ENCODE measurements at regions not wholly inside any gene's neighbourhood (a gene's known extent, or its start where the extent isn't known, plus 50 kb on each side); places are given as distances from the start of the nearest gene placed in this dataset.

DNA sequence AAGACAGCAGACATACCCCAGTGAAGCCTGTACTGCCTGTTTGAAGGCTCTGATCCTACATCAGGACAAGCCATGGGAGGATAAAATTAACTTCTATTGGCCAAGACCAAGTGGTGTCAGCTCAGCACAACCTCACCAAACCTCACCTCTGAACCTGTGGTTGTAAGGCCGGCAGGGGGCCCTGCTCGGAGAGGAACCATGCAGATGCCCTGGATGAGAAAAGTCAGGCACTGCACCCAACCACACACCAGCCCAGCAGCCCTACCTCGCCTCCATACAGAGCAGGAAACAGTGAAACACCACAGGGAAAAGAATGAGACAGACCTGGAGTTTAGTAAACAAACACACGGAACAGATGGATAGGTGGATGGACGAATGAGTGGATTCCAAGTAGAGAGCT is 70.0 kb upstream of the PAX7 start:
- TF ChIP-seq, protein P1, sequence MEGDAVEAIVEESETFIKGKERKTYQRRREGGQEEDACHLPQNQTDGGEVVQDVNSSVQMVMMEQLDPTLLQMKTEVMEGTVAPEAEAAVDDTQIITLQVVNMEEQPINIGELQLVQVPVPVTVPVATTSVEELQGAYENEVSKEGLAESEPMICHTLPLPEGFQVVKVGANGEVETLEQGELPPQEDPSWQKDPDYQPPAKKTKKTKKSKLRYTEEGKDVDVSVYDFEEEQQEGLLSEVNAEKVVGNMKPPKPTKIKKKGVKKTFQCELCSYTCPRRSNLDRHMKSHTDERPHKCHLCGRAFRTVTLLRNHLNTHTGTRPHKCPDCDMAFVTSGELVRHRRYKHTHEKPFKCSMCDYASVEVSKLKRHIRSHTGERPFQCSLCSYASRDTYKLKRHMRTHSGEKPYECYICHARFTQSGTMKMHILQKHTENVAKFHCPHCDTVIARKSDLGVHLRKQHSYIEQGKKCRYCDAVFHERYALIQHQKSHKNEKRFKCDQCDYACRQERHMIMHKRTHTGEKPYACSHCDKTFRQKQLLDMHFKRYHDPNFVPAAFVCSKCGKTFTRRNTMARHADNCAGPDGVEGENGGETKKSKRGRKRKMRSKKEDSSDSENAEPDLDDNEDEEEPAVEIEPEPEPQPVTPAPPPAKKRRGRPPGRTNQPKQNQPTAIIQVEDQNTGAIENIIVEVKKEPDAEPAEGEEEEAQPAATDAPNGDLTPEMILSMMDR (IDR thresholded peaks at IDR 0.05; ENCODE audit: low read depth, low read length) = no peak
- no peak overlapping the region for H3K4me3 ChIP-seq (ENCODE audit: low read depth, low read length)

DNA sequence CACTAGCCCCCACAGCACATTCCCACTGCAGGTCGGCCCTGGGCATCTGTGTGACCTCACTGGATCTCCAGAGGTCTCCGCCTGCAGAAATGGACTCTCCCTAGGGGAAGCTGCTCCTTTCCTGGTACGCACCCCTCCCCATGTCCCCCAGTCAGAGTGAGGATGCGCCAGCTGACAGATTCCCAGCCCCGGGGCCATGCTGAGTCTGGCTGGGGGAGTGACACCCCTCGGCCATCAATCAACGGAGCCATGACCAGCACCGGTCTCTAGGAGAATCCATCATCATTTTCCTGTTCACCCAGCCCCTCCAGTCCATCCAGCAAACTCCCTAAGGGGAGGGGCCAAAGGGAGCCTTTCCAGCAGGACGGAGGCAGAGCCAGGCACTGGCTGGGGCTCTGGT is 68.7 kb upstream of the PAX7 start:
- no peak overlapping the region for H3K4me3 ChIP-seq (ENCODE audit: low read depth, low read length)
- TF ChIP-seq, protein P1 (IDR thresholded peaks at IDR 0.05; ENCODE audit: low read depth, low read length) = no peak

DNA sequence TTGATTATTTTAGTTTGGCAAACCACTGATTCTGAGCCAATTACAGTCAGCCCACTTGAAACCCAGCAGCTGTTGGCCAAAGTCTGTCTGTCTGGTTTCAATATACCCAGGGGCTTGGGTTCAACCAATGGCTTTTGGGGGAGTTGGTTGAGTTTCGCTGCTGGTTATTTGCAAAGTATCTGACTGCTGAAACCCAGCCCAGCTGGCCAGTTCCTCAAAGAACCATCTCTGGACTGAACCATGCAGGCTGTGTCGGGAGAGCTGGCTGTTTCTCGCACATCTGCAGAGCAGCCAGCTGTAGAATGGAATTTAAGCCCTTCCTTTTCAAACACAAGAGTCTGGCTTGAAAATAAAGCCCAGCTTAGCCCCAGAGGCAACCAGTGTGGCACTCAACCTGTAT is 66.0 kb upstream of the PAX7 start:
- TF ChIP-seq, protein P1 (IDR thresholded peaks at IDR 0.05; ENCODE audit: low read depth, low read length) = no peak
- no peak overlapping the region for H3K4me3 ChIP-seq (ENCODE audit: low read depth, low read length)

DNA sequence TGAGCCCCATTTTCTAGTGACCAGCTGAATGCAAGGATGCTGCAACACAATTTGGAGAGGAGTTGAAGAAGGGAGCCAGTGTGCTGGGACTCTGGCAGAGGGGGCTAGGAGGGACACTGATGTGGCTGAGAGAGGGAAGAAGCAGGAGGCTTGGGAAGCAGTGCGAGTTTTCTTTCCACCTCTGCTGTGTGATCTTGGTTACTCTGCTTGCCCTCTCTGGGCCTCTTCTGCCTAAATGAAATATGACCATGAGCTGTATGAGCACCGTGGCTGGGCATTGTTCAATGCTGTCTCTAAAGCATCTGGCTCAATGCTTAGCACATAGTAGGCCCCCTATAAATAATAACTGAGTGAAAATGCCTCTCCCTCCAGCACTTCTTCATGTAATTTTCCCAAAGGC is 65.3 kb upstream of the PAX7 start:
- TF ChIP-seq, protein P1 (IDR thresholded peaks at IDR 0.05; ENCODE audit: low read depth, low read length) = no peak
- no peak overlapping the region for H3K4me3 ChIP-seq (ENCODE audit: low read depth, low read length)

DNA sequence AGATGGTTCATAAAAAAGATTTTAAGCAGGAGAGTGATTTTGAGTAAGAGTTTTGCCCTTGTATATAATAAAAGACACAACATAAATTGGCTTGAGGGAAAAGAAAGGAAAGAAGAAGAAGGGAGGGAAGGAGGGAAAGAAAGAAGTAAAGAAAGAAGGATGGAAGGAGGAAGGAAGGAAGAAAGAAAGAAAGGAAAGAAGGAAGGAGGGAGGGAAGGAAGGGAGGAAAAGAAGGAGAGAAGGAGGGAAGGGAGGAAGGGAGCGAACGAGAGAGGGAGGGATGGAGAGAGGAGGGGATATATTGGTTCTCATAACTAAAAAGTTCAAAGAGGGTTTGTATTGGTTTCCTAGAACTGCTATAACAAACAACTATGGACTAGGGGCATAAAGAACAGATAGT is 62.2 kb upstream of the PAX7 start:
- TF ChIP-seq, protein P1 (IDR thresholded peaks at IDR 0.05; ENCODE audit: low read depth, low read length) = no peak
- H3K4me3 ChIP-seq (ENCODE audit: low read depth, low read length) = no peak overlapping the region

DNA sequence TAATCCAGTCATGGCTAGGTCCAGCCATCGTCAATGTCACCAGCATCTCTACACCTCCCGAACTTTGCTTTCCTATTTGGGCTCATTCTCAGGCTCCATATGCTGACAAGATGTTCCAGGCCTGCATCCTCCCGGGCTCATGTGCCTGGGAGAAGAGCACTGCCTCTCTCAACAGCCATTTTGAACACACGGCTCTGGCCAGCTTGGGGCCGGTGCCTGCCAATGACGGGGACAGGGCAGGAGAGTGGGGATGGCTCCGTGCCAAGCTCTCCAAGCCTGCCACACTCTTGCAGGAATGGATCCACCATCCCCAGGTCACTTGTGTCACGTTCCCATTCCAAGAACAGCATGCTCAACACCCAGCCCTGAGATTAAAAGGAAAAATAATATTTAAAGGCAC is 61.4 kb upstream of the PAX7 start:
- TF ChIP-seq, protein P1 (IDR thresholded peaks at IDR 0.05; ENCODE audit: low read depth, low read length) = no peak
- H3K4me3 ChIP-seq (ENCODE audit: low read depth, low read length) = no peak overlapping the region

DNA sequence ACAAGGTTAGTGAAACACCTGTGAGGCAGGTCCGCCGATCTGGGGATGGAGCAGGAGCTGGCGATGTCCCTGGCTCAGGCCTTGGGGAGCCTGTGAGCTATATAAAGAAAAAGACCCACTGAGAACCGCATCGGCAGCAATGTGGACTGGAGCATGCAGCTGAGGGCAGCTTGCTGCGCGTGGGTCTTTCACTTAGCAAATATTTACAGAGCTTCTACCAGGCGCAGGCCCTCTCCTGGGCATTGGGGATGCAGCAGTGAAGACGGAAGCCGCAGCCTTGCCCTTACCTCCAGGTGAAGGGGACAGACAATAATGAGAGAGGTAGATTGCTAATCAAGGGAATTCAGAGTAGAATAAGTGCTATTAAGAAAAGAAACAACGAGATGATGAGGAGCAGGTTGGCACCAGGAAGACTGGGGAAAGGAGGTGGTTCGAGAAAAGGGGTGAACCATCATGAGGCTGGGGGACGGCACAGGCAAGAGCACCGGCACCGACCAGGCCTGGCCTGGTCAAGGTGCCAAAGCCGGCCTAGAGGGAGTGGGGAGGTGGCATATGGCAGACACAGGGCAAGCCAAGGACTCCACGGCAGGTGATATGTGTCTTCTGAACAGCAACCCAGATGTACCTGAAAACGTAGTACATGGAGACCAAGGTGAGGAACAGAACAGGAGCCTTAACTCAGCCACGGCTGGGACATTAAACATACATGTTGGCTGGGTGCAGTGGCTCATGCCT is 60.7 kb upstream of the PAX7 start:
- TF ChIP-seq, protein P1 (IDR thresholded peaks at IDR 0.05; ENCODE audit: low read depth, low read length) = no peak
- H3K4me3 ChIP-seq (ENCODE audit: low read depth, low read length) = no peak overlapping the region
